ENCODE measurements at regions not wholly inside any gene's neighbourhood (a gene's known extent, or its start where the extent isn't known, plus 50 kb on each side); places are given as distances from the start of the nearest gene placed in this dataset.

- H3K9ac ChIP-seq (ENCODE audit: low read length): no peak overlapping the region
- no peak overlapping the region for H3K4me3 ChIP-seq (ENCODE audit: low read length)
- no peaks in the 10 kb centered on the region for H3F3A ChIP-seq (ENCODE audit: insufficient read depth, low read length, poor library complexity, severe bottlenecking)
- no peaks in the 10 kb centered on the region for H3K79me2 ChIP-seq (replicated peaks; ENCODE audit: insufficient read depth, low read length)
- no peak overlapping the region for H3K4me2 ChIP-seq (ENCODE audit: low read length)
- H4K20me1 ChIP-seq (ENCODE audit: insufficient read depth): no peaks in the 10 kb centered on the region
- no peak overlapping the region for H2AFZ ChIP-seq (ENCODE audit: low read depth, low read length)
- no peaks in the 10 kb centered on the region for H3K36me3 ChIP-seq (ENCODE audit: insufficient read depth, low read length)
- no peaks in the 10 kb centered on the region for H3K27me3 ChIP-seq (ENCODE audit: insufficient read depth, low read depth, low read length)
- TF ChIP-seq EP300 (conservative IDR thresholded peaks at IDR 0.05; ENCODE audit: poor library complexity, severe bottlenecking): no peak
- no peak for TF ChIP-seq TAF1 (IDR thresholded peaks at IDR 0.05; ENCODE audit: low read depth)
- TF ChIP-seq REST (IDR thresholded peaks at IDR 0.05; ENCODE audit: borderline replicate concordance): no peak
- no peak for TF ChIP-seq CTCF (IDR thresholded peaks at IDR 0.05; ENCODE audit: poor library complexity, severe bottlenecking)
- no peak for TF ChIP-seq MXI1 (conservative IDR thresholded peaks at IDR 0.05; ENCODE audit: poor library complexity, severe bottlenecking)
- no peak for TF ChIP-seq POLR2AphosphoS5 (IDR thresholded peaks at IDR 0.05)
- no peak for TF ChIP-seq SMC3 (conservative IDR thresholded peaks at IDR 0.05; ENCODE audit: poor library complexity)
- TF ChIP-seq EZH2 (IDR thresholded peaks at IDR 0.05; ENCODE audit: borderline replicate concordance, insufficient read depth, low read length, poor library complexity, severe bottlenecking): no peak
- no peak for TF ChIP-seq RAD21 (conservative IDR thresholded peaks at IDR 0.05)
- H3K9me3 ChIP-seq (ENCODE audit: low read length): no peaks in the 10 kb centered on the region
- H3K27ac ChIP-seq (ENCODE audit: low read length): no peak overlapping the region
- H3K9me2 ChIP-seq (ENCODE audit: insufficient read depth, low read length): no peaks in the 10 kb centered on the region
Measured at GRCh38 chr12:76678992-76679391, 84.9 kb upstream of the ZDHHC17 start.

- H3K4me3 ChIP-seq (ENCODE audit: low read length): no peak overlapping the region
- H3K9me3 ChIP-seq (ENCODE audit: low read length): no peaks in the 10 kb centered on the region
- TF ChIP-seq EP300 (conservative IDR thresholded peaks at IDR 0.05; ENCODE audit: poor library complexity, severe bottlenecking): no peak
- no peak for TF ChIP-seq SMC3 (conservative IDR thresholded peaks at IDR 0.05; ENCODE audit: poor library complexity)
- no peak for TF ChIP-seq TAF1 (IDR thresholded peaks at IDR 0.05; ENCODE audit: low read depth)
- TF ChIP-seq REST (IDR thresholded peaks at IDR 0.05; ENCODE audit: borderline replicate concordance): no peak
- TF ChIP-seq POLR2AphosphoS5 (IDR thresholded peaks at IDR 0.05): no peak
- TF ChIP-seq EZH2 (IDR thresholded peaks at IDR 0.05; ENCODE audit: borderline replicate concordance, insufficient read depth, low read length, poor library complexity, severe bottlenecking): no peak
- no peak for TF ChIP-seq CTCF (IDR thresholded peaks at IDR 0.05; ENCODE audit: poor library complexity, severe bottlenecking)
- no peak for TF ChIP-seq MXI1 (conservative IDR thresholded peaks at IDR 0.05; ENCODE audit: poor library complexity, severe bottlenecking)
- TF ChIP-seq RAD21 (conservative IDR thresholded peaks at IDR 0.05): no peak
Measured at GRCh38 chr12:76679778-76680177, 84.1 kb upstream of the ZDHHC17 start.

More at GRCh38 chr12:76679778-76680177, 84.1 kb upstream of the ZDHHC17 start:
- H3F3A ChIP-seq (ENCODE audit: insufficient read depth, low read length, poor library complexity, severe bottlenecking): no peaks in the 10 kb centered on the region
- no peak overlapping the region for H3K9ac ChIP-seq (ENCODE audit: low read length)
- no peaks in the 10 kb centered on the region for H3K27me3 ChIP-seq (ENCODE audit: insufficient read depth, low read depth, low read length)
- no peaks in the 10 kb centered on the region for H4K20me1 ChIP-seq (ENCODE audit: insufficient read depth)
- H3K27ac ChIP-seq (ENCODE audit: low read length): no peak overlapping the region
- H2AFZ ChIP-seq (ENCODE audit: low read depth, low read length): no peak overlapping the region
- H3K9me2 ChIP-seq (ENCODE audit: insufficient read depth, low read length): no peaks in the 10 kb centered on the region
- no peaks in the 10 kb centered on the region for H3K36me3 ChIP-seq (ENCODE audit: insufficient read depth, low read length)
- no peaks in the 10 kb centered on the region for H3K79me2 ChIP-seq (replicated peaks; ENCODE audit: insufficient read depth, low read length)
- no peak overlapping the region for H3K4me2 ChIP-seq (ENCODE audit: low read length)

All from neural cell (in vitro differentiated cells).